ENCODE measurements at regions not wholly inside any gene's neighbourhood (a gene's known extent, or its start where the extent isn't known, plus 50 kb on each side); places are given as distances from the start of the nearest gene placed in this dataset.

DNA sequence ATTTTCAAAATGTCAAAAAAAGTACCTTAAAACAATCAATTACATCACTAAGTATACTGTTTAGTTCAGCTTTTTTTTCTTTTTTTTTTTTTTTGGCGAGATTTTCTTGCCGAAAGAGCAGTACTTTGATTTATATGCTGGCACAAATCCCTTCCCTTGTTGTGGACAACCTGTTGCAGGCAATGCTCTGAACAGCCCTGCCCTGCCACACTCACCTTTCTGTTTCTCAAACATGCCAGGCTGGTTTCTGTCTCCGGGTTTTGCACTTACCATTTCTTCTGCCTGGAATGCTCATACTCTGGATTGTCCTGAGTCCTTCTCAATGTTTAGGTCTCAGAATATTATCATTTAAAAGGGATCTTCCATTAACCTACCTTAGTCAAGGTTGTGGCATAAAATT lies 80.4 kb upstream of the JAZF1 start:
- BruUV-seq (replicated peaks): no TSS peak
- no peaks in the 10 kb centered on the region for H3K9me3 Mint-ChIP-seq (ENCODE audit: unreplicated experiment)
- no peak for DNase-seq

GRCh38 chr7:28263622-28264271 lies 83.2 kb upstream of the JAZF1 start:
- TF ChIP-seq, protein P1, sequence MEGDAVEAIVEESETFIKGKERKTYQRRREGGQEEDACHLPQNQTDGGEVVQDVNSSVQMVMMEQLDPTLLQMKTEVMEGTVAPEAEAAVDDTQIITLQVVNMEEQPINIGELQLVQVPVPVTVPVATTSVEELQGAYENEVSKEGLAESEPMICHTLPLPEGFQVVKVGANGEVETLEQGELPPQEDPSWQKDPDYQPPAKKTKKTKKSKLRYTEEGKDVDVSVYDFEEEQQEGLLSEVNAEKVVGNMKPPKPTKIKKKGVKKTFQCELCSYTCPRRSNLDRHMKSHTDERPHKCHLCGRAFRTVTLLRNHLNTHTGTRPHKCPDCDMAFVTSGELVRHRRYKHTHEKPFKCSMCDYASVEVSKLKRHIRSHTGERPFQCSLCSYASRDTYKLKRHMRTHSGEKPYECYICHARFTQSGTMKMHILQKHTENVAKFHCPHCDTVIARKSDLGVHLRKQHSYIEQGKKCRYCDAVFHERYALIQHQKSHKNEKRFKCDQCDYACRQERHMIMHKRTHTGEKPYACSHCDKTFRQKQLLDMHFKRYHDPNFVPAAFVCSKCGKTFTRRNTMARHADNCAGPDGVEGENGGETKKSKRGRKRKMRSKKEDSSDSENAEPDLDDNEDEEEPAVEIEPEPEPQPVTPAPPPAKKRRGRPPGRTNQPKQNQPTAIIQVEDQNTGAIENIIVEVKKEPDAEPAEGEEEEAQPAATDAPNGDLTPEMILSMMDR (IDR thresholded peaks at IDR 0.05; ENCODE audit: insufficient read depth in 1 of 2, low read depth in 1 of 2, low read length in 1 of 2, severe bottlenecking in 1 of 2, unreplicated experiment in 1 of 2): no peak

More for the DNA sequence above, 80.4 kb upstream of the JAZF1 start:
- Histone ChIP-seq H3K9me3 (peaks cover 5% of the 10 kb centered on the region; the same call in 1 of the 2 replicates), H3K27me3 (replicated peaks; ENCODE audit: control insufficient read depth, insufficient read depth, low read length) (no peaks in the 10 kb centered on the region), H3K4me1 (no peaks in the 10 kb centered on the region), H3K4me3 (ENCODE audit: low read depth, low read length) (no peak overlapping the region), H3K36me3 (ENCODE audit: control insufficient read depth, insufficient read depth, low read length) (no peaks in the 10 kb centered on the region)
- Mint-ChIP-seq H3K4me3 (ENCODE audit: unreplicated experiment) (no peak overlapping the region), H3K4me1 (ENCODE audit: low read depth, unreplicated experiment) (peaks cover 7% of the 10 kb centered on the region), H3K36me3 (ENCODE audit: insufficient read depth, unreplicated experiment) (no peaks in the 10 kb centered on the region), H3K27ac (ENCODE audit: unreplicated experiment) (no peak overlapping the region), H3K27me3 (ENCODE audit: insufficient read depth, unreplicated experiment) (peaks cover 18% of the 10 kb centered on the region)
- ChIA-PET POLR2A (no interaction called here), CTCF (no interaction called here)
- intact Hi-C loops (cut with micrococcal nuclease; ENCODE audit: unreplicated experiment): no loop called here
- TF ChIP-seq, protein P1 (IDR thresholded peaks at IDR 0.05; ENCODE audit: insufficient read depth in 1 of 2, low read depth in 1 of 2, low read length in 1 of 2, severe bottlenecking in 1 of 2, unreplicated experiment in 1 of 2): no peak

DNA sequence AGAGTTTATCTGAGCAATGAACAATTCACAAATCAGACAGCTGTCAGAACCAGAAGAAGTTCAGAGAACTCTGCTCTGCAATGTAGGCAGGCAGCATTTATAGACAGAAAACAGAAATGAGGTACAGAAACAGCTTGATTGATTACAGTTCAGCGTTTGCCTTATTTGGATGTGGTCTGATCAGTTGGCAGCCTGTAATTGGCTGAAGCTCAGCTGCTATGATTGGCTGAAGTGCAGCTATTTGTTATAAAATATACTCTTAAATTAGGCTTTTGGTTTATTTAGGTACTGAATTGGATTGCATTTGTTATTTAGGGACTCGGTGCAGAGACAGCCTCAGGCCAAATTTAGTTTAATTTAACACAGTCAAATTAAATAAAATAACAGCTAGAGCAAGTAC lies 85.8 kb upstream of the JAZF1 start:
- TF ChIP-seq, protein P1 (IDR thresholded peaks at IDR 0.05; ENCODE audit: insufficient read depth in 1 of 2, low read depth in 1 of 2, low read length in 1 of 2, severe bottlenecking in 1 of 2, unreplicated experiment in 1 of 2): no peak
- no peak for DNase-seq
- Mint-ChIP-seq H3K4me3 (ENCODE audit: unreplicated experiment) (no peak overlapping the region), H3K27ac (ENCODE audit: unreplicated experiment) (no peak overlapping the region), H3K4me1 (ENCODE audit: low read depth, unreplicated experiment) (peaks cover 7% of the 10 kb centered on the region), H3K9me3 (ENCODE audit: unreplicated experiment) (no peaks in the 10 kb centered on the region), H3K36me3 (ENCODE audit: insufficient read depth, unreplicated experiment) (no peaks in the 10 kb centered on the region), H3K27me3 (ENCODE audit: insufficient read depth, unreplicated experiment) (peaks cover 26% of the 10 kb centered on the region)
- POLR2A ChIA-PET: no interaction called here
- intact Hi-C loops (cut with micrococcal nuclease; ENCODE audit: unreplicated experiment): no loop called here
- CTCF ChIA-PET: no interaction called here
- no TSS peak for BruUV-seq (replicated peaks)
- Histone ChIP-seq H3K9me3 (no peaks in the 10 kb centered on the region; the same call in 1 of the 2 replicates), H3K36me3 (ENCODE audit: control insufficient read depth, insufficient read depth, low read length) (no peaks in the 10 kb centered on the region), H3K27me3 (replicated peaks; ENCODE audit: control insufficient read depth, insufficient read depth, low read length) (no peaks in the 10 kb centered on the region), H3K4me3 (ENCODE audit: low read depth, low read length) (no peak overlapping the region), H3K4me1 (no peaks in the 10 kb centered on the region)

More at GRCh38 chr7:28263622-28264271, 83.2 kb upstream of the JAZF1 start:
- BruUV-seq (replicated peaks): no TSS peak
- Mint-ChIP-seq H3K27me3 (ENCODE audit: insufficient read depth, unreplicated experiment) (peaks cover 15% of the 10 kb centered on the region), H3K4me3 (ENCODE audit: unreplicated experiment) (no peak overlapping the region), H3K36me3 (ENCODE audit: insufficient read depth, unreplicated experiment) (no peaks in the 10 kb centered on the region), H3K4me1 (ENCODE audit: low read depth, unreplicated experiment) (peaks cover 7% of the 10 kb centered on the region), H3K27ac (ENCODE audit: unreplicated experiment) (no peak overlapping the region), H3K9me3 (ENCODE audit: unreplicated experiment) (no peaks in the 10 kb centered on the region)
- POLR2A ChIA-PET: no interaction called here
- Histone ChIP-seq H3K36me3 (ENCODE audit: control insufficient read depth, insufficient read depth, low read length) (no peaks in the 10 kb centered on the region), H3K4me1 (no peaks in the 10 kb centered on the region), H3K9me3 (no peaks in the 10 kb centered on the region; the same call in 1 of the 2 replicates), H3K4me3 (ENCODE audit: low read depth, low read length) (no peak overlapping the region), H3K27me3 (replicated peaks; ENCODE audit: control insufficient read depth, insufficient read depth, low read length) (no peaks in the 10 kb centered on the region)
- intact Hi-C loops (cut with micrococcal nuclease; ENCODE audit: unreplicated experiment): no loop called here
- no peak for DNase-seq
- CTCF ChIA-PET: no interaction called here
